GM23338 (cell line): ENCODE measurements at regions not wholly inside any gene's neighbourhood (a gene's known extent, or its start where the extent isn't known, plus 50 kb on each side); places are given as distances from the start of the nearest gene placed in this dataset.

ENCODE experiments used
- CREB1 ChIP-seq: fragments of 250-450 bp; sonication (Bioruptor Pico); IDR thresholded peaks from 2 replicates; pipeline ENCODE4 v1.5.0; 2020; ENCODE audit warnings: low read depth, mild to moderate bottlenecking, moderate library complexity
- EZH2 ChIP-seq: fragments of 200-600 bp; sonication (generic); IDR thresholded peaks from one replicate; pipeline ENCODE4 v1.8.0; 2017; ENCODE audit warnings: antibody characterized with exemption, mild to moderate bottlenecking, low read depth; ENCODE audit not compliant: unreplicated experiment
- EZH2phosphoT487 ChIP-seq: fragments of 200-600 bp; sonication (generic); IDR thresholded peaks from one replicate; pipeline ENCODE4 v1.8.1; 2018; ENCODE audit warnings: antibody characterized with exemption; ENCODE audit not compliant: unreplicated experiment
- JUNB ChIP-seq: IDR thresholded peaks from one replicate; pipeline ENCODE4 v1.6.1; 2016; ENCODE audit warnings: antibody characterized with exemption; ENCODE audit not compliant: unreplicated experiment
- NANOG ChIP-seq: IDR thresholded peaks from 2 replicates; pipeline ENCODE4 v1.6.1; 2016; ENCODE audit warnings: antibody characterized with exemption, borderline replicate concordance
- POLR2AphosphoS5 ChIP-seq: IDR thresholded peaks from 2 replicates; pipeline ENCODE4 v1.6.1; 2016; ENCODE audit warnings: antibody characterized with exemption, low read depth
- STAT1 ChIP-seq: IDR thresholded peaks from one replicate; pipeline ENCODE4 v1.6.1; 2016; ENCODE audit warnings: antibody characterized with exemption; ENCODE audit not compliant: unreplicated experiment
- ZNF114 ChIP-seq: fragments of 250-450 bp; sonication (Bioruptor Pico); IDR thresholded peaks from 2 replicates; pipeline ENCODE4 v1.5.0; 2020; ENCODE audit warnings: mild to moderate bottlenecking, moderate library complexity
- ZNF331 ChIP-seq: fragments of 250-450 bp; sonication (Bioruptor Pico); IDR thresholded peaks from 2 replicates; pipeline ENCODE4 v1.5.0; 2020; ENCODE audit warnings: low read depth, mild to moderate bottlenecking, moderate library complexity
- TF ChIP-seq, protein P1 (sequence below), 2 experiments: fragments of 200-600 bp in 1 of 2; sonication (generic) in 1 of 2; conservative IDR thresholded peaks; 2 replicates each; pipeline versions ENCODE4 v1.5.1 to v1.6.1; 2016 to 2017; ENCODE audit warnings: antibody characterized with exemption in 2 of 2, low read depth in 2 of 2, mild to moderate bottlenecking in 2 of 2, moderate library complexity in 1 of 2
- TF ChIP-seq, protein P2 (sequence below): IDR thresholded peaks from one replicate; pipeline ENCODE4 v1.6.1; 2018; ENCODE audit warnings: antibody characterized with exemption; ENCODE audit not compliant: unreplicated experiment
- TF ChIP-seq, protein P3 (sequence below): IDR thresholded peaks from 2 replicates; pipeline ENCODE4 v1.6.1; 2016; ENCODE audit warnings: antibody characterized with exemption
- TF ChIP-seq, protein P4 (sequence below): fragments of 250-450 bp; sonication (Bioruptor Pico); IDR thresholded peaks from 2 replicates; pipeline ENCODE4 v1.5.0; 2020; ENCODE audit warnings: mild to moderate bottlenecking, moderate library complexity

DNA sequence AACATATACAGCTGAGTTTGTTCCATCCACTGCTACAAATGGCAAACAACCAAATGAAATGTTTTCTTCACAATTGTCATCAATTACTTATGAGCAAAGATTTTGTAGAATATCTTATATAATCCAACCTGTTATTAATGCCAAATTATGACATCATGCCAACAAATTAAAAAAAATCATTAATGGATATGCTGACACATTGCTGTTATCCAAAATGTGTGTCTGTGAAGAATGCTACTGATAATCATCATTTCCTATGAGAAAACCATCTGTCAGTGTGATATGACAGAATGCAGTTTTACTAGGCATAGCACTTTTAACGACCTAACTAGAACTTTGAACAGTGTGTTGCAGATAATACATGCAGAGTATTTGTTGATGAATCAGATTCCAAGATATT, 556.5 kb upstream of the KCNMB2 start:
- TF ChIP-seq, protein P1, sequence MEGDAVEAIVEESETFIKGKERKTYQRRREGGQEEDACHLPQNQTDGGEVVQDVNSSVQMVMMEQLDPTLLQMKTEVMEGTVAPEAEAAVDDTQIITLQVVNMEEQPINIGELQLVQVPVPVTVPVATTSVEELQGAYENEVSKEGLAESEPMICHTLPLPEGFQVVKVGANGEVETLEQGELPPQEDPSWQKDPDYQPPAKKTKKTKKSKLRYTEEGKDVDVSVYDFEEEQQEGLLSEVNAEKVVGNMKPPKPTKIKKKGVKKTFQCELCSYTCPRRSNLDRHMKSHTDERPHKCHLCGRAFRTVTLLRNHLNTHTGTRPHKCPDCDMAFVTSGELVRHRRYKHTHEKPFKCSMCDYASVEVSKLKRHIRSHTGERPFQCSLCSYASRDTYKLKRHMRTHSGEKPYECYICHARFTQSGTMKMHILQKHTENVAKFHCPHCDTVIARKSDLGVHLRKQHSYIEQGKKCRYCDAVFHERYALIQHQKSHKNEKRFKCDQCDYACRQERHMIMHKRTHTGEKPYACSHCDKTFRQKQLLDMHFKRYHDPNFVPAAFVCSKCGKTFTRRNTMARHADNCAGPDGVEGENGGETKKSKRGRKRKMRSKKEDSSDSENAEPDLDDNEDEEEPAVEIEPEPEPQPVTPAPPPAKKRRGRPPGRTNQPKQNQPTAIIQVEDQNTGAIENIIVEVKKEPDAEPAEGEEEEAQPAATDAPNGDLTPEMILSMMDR (conservative IDR thresholded peaks at IDR 0.05; ENCODE audit: low read depth in 2 of 2) = no peak
- TF ChIP-seq, protein P2, sequence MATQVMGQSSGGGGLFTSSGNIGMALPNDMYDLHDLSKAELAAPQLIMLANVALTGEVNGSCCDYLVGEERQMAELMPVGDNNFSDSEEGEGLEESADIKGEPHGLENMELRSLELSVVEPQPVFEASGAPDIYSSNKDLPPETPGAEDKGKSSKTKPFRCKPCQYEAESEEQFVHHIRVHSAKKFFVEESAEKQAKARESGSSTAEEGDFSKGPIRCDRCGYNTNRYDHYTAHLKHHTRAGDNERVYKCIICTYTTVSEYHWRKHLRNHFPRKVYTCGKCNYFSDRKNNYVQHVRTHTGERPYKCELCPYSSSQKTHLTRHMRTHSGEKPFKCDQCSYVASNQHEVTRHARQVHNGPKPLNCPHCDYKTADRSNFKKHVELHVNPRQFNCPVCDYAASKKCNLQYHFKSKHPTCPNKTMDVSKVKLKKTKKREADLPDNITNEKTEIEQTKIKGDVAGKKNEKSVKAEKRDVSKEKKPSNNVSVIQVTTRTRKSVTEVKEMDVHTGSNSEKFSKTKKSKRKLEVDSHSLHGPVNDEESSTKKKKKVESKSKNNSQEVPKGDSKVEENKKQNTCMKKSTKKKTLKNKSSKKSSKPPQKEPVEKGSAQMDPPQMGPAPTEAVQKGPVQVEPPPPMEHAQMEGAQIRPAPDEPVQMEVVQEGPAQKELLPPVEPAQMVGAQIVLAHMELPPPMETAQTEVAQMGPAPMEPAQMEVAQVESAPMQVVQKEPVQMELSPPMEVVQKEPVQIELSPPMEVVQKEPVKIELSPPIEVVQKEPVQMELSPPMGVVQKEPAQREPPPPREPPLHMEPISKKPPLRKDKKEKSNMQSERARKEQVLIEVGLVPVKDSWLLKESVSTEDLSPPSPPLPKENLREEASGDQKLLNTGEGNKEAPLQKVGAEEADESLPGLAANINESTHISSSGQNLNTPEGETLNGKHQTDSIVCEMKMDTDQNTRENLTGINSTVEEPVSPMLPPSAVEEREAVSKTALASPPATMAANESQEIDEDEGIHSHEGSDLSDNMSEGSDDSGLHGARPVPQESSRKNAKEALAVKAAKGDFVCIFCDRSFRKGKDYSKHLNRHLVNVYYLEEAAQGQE = no peak
- TF ChIP-seq EZH2 (no peak), EZH2phosphoT487 (no peak), POLR2AphosphoS5 (no peak), ZNF331 (CRISPR knock-in tag) (no peak), CREB1 (CRISPR knock-in tag) (no peak), STAT1 (no peak), JUNB (no peak), NANOG (no peak), ZNF114 (no peak)
- TF ChIP-seq, protein P3, sequence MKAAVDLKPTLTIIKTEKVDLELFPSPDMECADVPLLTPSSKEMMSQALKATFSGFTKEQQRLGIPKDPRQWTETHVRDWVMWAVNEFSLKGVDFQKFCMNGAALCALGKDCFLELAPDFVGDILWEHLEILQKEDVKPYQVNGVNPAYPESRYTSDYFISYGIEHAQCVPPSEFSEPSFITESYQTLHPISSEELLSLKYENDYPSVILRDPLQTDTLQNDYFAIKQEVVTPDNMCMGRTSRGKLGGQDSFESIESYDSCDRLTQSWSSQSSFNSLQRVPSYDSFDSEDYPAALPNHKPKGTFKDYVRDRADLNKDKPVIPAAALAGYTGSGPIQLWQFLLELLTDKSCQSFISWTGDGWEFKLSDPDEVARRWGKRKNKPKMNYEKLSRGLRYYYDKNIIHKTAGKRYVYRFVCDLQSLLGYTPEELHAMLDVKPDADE = no peak
- TF ChIP-seq, protein P4, sequence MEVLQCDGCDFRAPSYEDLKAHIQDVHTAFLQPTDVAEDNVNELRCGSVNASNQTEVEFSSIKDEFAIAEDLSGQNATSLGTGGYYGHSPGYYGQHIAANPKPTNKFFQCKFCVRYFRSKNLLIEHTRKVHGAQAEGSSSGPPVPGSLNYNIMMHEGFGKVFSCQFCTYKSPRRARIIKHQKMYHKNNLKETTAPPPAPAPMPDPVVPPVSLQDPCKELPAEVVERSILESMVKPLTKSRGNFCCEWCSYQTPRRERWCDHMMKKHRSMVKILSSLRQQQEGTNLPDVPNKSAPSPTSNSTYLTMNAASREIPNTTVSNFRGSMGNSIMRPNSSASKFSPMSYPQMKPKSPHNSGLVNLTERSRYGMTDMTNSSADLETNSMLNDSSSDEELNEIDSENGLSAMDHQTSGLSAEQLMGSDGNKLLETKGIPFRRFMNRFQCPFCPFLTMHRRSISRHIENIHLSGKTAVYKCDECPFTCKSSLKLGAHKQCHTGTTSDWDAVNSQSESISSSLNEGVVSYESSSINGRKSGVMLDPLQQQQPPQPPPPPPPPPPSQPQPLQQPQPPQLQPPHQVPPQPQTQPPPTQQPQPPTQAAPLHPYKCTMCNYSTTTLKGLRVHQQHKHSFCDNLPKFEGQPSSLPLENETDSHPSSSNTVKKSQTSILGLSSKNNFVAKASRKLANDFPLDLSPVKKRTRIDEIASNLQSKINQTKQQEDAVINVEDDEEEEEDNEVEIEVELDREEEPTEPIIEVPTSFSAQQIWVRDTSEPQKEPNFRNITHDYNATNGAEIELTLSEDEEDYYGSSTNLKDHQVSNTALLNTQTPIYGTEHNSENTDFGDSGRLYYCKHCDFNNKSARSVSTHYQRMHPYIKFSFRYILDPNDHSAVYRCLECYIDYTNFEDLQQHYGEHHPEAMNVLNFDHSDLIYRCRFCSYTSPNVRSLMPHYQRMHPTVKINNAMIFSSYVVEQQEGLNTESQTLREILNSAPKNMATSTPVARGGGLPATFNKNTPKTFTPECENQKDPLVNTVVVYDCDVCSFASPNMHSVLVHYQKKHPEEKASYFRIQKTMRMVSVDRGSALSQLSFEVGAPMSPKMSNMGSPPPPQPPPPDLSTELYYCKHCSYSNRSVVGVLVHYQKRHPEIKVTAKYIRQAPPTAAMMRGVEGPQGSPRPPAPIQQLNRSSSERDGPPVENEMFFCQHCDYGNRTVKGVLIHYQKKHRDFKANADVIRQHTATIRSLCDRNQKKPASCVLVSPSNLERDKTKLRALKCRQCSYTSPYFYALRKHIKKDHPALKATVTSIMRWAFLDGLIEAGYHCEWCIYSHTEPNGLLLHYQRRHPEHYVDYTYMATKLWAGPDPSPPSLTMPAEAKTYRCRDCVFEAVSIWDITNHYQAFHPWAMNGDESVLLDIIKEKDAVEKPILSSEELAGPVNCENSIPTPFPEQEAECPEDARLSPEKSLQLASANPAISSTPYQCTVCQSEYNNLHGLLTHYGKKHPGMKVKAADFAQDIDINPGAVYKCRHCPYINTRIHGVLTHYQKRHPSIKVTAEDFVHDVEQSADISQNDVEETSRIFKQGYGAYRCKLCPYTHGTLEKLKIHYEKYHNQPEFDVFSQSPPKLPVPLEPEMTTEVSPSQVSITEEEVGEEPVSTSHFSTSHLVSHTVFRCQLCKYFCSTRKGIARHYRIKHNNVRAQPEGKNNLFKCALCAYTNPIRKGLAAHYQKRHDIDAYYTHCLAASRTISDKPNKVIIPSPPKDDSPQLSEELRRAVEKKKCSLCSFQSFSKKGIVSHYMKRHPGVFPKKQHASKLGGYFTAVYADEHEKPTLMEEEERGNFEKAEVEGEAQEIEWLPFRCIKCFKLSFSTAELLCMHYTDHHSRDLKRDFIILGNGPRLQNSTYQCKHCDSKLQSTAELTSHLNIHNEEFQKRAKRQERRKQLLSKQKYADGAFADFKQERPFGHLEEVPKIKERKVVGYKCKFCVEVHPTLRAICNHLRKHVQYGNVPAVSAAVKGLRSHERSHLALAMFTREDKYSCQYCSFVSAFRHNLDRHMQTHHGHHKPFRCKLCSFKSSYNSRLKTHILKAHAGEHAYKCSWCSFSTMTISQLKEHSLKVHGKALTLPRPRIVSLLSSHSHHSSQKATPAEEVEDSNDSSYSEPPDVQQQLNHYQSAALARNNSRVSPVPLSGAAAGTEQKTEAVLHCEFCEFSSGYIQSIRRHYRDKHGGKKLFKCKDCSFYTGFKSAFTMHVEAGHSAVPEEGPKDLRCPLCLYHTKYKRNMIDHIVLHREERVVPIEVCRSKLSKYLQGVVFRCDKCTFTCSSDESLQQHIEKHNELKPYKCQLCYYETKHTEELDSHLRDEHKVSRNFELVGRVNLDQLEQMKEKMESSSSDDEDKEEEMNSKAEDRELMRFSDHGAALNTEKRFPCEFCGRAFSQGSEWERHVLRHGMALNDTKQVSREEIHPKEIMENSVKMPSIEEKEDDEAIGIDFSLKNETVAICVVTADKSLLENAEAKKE = no peak
